Astrocyte (in vitro differentiated cells and primary cell): ENCODE measurements at regions not wholly inside any gene's neighbourhood (a gene's known extent, or its start where the extent isn't known, plus 50 kb on each side); places are given as distances from the start of the nearest gene placed in this dataset.

ENCODE experiments used
- EZH2 ChIP-seq: IDR thresholded peaks from 2 replicates; pipeline ENCODE4 v1.6.1; 2012; ENCODE audit warnings: mild to moderate bottlenecking, low read length, inconsistent platforms; ENCODE audit not compliant: insufficient read depth
- TF ChIP-seq, protein P1 (sequence below): IDR thresholded peaks from 2 replicates; pipeline ENCODE4 v1.5.1; 2011; ENCODE audit warnings: low read depth, mild to moderate bottlenecking, inconsistent platforms, low read length, moderate library complexity; ENCODE audit not compliant: insufficient read depth

DNA sequence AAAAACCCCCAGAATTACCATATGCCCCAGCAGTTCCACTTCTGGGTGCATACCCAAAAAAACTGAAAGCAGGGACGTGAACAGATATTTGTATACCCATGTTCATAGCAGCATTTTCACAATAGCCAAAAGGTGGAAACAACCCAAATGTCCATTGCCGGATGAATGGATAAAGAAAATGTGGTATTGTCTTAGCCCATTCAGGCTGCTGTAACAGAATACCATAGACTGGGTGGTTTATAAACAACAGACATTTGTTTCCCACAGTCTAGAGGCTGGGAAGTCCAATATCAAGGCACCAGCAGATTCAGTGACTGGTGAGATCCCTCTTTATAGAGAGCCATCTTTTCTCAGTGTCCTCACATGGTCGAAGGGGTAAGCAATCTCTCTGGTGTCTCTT lies 182.1 kb upstream of the ANKRD28 start:
- TF ChIP-seq, protein P1, sequence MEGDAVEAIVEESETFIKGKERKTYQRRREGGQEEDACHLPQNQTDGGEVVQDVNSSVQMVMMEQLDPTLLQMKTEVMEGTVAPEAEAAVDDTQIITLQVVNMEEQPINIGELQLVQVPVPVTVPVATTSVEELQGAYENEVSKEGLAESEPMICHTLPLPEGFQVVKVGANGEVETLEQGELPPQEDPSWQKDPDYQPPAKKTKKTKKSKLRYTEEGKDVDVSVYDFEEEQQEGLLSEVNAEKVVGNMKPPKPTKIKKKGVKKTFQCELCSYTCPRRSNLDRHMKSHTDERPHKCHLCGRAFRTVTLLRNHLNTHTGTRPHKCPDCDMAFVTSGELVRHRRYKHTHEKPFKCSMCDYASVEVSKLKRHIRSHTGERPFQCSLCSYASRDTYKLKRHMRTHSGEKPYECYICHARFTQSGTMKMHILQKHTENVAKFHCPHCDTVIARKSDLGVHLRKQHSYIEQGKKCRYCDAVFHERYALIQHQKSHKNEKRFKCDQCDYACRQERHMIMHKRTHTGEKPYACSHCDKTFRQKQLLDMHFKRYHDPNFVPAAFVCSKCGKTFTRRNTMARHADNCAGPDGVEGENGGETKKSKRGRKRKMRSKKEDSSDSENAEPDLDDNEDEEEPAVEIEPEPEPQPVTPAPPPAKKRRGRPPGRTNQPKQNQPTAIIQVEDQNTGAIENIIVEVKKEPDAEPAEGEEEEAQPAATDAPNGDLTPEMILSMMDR = no peak
- no peak for TF ChIP-seq EZH2
